T1000 (cell line): ENCODE measurements at regions not wholly inside any gene's neighbourhood (a gene's known extent, or its start where the extent isn't known, plus 50 kb on each side); places are given as distances from the start of the nearest gene placed in this dataset.
"Not testable (repeated sequence)": the region's sequence is repeated elsewhere in the genome, so short reads cannot be mapped to it uniquely, and the experiment has no call there.

Experiments used
- DNase-seq: peaks from one replicate; lab custom pipeline; 2025; ENCODE audit warnings: mixed read lengths; lab: John Stamatoyannopoulos, UW

DNA sequence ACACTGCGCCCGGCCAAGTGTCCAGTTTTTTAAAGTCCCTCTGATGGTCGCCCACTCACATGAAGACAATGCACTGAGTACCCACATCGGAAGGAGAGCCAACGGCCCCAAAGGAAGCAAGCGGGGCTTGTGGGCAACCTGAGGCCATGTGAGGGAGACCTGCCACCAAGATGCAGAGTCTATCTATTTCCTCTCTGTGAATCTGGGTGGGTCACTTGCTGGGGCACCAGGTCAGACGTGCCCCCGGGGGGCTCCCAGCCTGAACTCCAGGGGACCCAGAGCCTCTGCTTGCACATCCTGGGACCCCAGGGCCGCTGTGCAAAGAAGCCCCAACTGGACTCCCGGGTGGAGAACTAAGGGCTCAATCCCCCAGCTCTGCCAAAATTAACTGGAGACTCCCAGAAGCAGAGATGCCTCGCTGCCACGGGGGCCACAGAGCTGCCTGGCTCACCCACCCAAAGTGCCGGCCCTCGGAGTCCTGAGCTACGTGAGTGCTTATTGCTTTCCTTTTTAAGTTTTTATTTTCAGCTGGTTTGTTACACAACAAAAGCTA, 106.4 kb downstream of the BRD1 start:
- no peak for DNase-seq

DNA sequence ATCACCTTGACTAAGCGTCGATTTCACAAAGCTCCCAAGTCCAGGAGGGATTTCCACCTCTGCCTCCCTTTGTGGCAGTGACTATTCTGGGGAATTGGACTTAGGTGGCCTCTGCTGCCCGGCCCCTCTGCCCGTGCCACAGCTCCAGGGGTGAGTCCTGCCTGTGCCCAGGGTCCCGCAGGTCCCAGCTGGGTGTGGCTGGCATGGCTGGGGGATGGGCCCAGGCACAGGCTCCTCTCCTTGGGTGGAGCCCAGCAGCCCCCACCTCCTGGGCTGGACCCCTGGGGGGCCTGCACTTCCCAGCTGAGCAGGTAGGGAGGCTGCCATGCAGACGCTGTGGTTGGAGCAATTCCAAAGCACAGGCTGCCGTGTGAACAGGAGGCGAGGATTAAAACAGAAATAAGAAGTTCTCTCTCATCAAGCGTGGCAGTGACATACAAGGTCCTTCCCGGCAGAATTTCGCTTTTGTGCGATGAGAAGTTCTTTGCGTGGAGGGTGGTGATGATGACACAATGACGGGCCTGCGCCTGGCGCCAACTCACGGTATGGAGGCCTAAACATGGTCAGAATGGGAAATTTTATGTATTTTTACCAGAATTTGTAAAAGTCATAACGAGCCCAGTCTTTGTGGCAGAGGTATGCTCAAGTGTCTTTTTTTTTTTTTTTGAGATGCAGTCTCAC, 107.3 kb downstream of the BRD1 start:
- no peak for DNase-seq

DNA sequence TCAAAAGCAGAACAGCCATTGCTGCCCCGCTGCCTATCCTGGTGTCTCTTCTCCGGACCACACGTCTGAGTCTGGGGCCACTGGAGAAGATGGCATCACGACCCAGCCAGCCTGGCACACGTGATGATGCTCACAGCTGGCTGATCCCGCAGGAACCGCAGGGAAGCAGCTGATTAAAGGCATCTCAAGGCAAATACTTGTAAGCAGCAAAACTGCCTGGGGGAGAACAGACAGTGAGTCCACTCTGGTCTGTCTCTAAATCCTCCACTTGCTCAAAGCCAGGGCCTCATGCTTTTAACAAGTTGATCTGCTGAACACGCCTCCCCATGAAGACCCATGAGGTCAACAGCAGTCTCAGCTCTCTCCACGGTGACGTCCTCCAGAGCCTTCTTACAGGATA, 108.6 kb downstream of the BRD1 start:
- DNase-seq = no peak

DNA sequence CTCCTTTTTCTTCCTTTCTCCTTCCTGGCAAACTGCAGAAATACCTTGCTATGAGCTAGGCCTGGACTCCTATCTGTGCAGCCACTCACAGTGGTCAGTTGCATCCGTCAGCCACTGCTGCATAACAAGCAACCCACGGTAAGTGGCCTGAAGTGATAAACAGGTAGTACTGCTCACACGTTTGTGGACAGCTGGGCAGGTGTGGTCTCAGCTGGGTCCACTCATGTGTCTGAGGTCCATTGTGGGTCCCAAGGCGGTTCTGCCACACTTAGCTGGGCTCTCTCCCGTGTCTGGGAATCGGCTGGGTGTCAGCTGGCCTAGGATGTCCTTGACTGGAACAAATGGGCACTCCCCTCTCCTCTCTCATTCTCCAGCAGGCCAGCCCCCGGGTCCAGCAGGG, 109.3 kb downstream of the BRD1 start:
- DNase-seq = no peak

DNA sequence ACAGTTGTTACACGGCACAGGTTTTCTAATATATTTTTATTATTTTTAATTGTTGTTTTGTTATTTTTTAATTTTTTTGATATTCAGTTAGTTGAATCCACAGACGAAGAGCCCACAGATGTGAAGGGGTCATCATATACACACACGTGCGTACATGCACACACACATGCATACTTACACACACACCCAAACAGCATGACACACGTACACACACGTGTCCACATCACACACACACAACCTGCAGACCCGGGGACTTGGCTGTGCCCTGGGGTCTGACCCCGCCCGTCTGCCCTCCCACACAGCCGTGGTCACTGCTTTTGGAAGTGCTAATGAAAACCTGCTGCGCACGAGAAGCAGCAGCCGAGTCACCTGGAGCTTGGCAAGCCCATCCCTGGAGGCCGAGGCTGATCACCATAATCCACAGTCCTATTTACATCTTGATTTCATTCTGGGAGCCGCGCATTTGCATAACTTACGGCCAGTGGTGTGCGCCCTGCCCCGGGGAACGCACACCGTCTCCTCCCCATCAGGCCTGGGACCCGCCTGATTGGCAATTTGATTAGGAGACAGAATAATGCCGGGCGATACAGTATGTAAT, 110.3 kb downstream of the BRD1 start:
- no peak for DNase-seq

DNA sequence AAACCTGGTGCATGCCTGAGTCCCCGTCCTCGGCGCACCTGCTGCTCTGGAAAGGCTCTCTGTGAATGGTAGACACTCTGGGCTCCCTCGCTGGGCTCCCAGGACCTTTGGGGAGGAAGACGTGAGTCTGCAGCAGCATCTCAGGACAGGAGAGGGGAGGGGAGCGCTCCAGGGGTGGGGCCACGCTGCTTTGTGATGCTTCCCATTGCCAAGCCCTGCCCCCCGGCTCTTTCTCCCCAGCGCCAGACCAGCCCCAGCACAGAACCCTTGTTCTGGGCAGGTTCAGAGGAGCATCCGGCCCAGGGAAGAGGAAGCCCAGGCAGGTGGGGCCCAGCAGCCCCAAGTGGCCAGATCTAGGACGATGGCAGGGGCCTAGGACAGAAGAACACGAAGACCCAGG, 111.2 kb downstream of the BRD1 start:
- DNase-seq = no peak

DNA sequence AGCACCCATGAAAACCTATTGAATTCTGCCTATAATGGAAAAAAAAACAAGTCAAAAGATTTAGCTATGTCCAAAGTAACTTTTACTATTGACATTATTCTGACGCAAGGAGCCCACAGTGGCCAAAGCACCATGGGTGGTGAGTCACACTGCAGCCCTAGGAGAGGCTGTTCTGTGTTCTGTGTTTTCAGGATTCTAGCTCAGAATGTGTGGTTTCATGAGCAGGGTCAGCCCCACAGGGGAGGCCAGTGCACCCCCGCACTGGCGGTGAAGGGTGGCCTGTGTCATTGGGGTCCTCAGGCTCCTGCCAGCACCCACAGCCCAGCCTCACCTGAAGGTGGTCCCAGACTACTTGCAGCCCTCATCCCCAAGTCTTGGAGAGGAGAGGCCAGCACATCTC, 112.2 kb downstream of the BRD1 start:
- no peak for DNase-seq

DNA sequence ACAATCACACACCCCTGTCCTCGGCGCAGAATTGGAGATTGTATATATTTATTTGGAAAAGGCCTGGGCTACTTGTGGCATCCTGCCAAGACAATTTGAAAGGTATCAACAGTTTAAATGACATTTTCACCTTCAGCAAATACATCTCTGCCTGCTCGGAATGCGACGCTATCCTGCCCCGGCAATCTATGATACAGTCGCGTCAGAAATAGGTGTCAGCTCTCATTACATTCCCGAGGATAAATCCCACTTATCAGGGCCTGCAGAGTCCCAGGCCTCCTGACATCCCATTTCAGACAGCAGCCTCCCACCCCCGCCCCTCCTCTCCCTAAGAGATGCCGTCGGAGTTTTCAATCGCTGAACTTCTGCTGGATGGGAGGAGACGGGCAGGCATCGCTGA, 114.7 kb downstream of the BRD1 start:
- DNase-seq = no peak

DNA sequence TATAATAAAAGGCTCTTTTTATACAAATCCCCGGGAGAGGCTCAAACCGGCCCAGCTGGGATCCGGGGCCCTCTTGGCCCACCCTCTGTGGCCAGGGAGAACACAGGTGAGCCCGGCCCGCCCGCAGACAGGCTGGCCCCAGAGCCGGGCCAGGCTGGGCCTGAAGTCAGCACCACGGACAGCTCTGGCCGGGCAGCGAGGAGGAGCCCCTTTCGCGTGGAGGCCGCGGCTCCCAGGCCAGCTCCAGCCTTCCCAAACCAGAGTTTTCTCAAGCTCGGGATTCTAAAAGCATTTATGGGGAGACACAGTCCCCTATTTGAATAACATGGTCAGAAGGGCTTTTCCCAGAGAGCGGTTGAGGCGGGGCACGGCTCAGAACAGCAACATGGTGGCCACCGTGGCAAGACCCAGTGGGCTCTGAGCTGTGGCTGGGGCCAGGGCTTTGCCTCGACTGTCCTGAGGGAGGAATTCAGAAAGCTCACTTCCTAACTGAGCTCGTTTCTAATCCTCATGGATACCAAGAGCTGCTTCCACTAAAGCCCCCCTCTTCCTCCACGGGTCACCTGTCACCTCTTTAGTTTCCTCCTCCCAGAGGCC, 115.4 kb downstream of the BRD1 start:
- DNase-seq = no peak

DNA sequence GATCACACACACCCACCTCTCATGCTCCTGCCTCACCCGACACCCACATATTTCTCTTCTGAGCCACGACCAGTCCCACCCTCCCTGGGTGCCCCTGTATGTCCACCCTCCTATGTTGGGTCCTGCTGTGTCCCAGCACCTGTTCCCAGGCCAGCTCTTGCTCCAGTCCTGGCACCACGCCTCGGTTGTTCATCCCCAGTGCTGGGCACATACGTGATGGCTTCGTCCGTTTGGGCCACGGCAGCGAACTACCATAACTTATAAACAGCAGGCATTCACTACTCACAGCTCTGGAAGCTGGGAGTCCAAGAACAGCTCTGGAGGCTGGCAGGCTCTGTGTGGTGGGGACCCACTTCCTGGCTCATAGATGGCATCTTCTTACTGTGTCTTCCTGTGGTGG, 116.9 kb downstream of the BRD1 start:
- DNase-seq = no peak

DNA sequence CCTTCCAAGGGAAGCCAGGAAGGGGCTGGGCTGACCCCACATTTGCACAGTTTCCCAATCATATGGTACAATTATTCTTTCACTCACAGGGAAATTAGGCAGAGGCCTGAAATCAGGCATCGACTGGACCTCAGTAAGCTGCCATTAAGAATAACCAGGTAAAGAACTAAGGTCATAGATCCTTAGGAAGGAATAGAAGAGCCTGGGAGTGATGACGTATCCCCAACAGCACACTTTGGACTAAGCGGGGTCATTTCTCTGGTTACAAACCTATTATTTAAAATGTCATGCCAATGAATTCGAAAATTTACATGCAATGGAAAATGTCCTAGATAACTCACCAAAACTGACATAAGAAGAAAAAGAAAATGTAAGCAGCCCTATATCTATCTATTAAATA, 118.2 kb downstream of the BRD1 start:
- no peak for DNase-seq

DNA sequence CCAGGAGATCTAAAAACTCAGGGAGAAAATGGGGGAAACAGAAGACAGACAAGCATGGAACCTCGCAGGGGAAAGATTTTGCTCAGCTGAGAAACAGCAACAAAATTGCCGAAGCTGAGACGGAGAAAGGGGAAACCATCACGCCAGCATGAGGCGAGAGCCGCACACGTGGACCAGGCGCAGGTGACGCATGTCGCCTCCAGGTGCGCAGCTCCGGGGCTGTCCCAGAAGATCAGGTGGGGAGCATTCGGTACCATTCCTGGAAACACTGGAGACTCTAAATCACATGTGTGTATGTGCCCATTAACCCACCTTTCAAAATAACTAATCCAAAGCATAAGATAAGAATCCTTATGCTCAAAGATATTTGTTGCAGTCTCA, 121.7 kb downstream of the BRD1 start:
- DNase-seq = no peak

DNA sequence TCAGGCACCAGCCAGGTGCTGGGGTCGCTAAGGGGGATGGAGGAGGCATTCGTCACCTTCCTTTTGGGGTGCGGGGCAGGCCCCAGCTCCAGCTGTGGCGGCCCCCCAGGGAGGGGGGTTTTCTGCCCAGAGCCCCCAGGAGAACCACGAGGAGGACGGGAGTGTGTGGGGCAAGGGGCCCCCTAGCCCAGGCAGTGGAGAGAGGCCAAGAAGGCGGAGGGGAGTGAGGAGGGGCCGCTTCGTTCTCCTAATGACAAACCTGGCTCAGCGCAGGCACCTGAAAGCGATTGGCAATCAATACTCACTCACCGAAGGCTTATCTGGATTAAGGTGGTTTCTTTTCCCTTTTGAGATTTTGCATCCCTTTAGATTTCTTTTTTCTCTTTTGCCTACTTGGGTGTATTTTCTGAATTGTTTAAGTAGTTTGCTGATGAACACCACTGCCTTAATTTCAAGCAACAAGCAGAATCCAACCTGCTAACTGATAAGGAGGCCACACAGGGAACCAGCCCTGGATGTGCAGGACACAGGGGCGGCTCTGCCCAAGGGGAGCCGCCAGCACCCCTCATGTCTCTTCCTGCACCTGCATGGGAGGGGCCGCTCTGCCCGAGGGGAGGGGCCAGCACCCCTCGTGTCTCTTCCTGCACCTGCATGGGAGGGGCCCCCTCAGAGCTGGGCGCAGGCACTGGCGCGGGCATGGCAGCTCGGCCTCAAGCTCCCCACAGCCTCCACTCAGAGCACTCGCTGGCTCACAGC, 122.3 kb downstream of the BRD1 start:
- DNase-seq = no peak

DNA sequence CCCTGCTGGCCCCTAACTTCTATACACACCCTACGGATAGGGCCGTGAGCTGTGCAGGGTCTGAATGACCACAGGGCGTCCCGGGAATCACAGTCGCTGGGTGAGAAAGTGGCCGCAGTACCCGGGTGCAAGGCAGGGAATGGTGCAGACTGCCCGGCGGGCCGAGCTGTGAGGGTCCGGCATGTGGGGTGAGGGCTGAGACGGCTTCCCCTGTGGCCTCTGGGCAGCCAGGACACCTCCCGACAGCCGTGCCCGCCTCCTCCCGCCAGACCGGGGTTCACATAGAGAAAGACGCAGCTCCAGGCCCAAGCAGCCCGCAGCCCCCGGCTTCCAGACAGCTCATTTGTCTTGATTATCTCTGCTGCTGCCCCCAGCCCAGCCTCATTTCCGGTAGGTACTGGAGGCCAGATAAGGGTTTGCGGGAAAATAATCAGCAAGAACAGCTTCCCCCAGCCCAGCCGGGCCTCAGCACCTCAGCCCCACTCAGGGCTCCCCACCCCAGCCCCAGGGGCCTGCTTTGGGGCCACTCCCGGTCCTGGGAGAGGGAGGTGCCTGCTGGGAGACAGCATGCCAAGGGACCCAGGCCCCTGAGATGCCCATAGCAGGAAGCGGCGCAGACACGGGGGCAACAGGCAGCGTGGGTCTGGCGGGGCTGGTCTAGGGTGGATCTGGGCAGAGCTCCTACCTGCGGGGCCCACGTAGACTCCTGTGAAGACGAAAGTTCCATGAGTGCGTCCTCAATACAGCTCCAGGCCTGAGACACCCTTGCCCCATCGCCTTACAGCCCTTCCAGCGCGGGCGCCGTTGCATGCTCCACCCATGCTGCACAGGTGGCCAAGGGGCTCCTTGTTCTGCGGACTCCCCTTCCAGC, 123.1 kb downstream of the BRD1 start:
- DNase-seq = no peak

DNA sequence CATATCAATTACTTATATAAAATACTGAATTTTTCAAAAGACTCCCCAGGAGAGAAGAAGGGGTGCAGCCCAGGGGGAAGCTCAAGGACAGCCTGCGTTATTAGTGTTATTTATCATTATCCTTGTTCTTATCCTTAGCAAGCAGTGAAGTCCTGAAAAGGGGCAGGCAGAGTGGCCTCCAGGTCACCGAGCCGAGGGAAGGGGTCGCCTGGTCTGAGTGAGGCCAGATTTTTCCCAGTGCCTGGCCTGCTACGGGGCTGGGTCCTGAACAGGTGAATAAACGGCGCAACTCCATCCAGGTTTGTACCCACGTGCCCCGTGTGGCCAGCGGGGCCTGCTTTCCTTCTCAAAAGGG, 123.7 kb downstream of the BRD1 start:
- no peak for DNase-seq

DNA sequence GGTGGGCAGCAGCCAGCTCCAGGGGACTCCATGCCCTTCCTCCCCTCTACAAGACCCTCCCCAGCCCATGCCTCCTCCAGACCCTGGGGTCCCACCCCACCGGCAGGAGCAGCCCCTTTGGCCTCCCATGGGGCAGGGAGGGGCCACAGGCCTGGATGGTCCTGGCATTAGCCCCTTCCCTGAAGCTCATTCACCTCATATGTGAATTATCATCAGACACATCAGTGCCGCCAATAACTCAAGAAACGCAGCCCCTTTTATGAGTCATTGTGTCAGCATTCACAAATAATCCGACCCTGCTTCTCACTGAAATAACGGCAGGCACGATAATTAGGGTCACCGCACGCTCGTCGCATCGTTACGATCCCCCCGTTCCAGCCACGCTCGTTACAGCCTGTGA, 124.2 kb downstream of the BRD1 start:
- no peak for DNase-seq

DNA sequence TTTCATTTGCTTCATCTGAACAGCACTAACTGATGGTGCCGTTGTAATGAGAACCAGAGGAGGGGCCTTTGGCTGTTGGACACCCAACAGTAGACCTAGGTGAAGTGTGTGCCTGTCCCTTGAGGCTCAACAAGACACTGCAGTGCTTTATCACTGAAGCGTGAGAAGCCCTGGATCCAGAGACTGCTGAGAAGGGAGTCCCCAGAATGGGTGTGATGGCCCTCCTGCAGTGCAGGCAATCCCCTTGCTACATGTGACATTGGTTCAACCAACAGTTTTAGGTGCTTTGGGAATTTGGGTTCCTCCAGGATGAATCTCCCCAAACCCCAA, 125.6 kb downstream of the BRD1 start:
- no peak for DNase-seq

DNA sequence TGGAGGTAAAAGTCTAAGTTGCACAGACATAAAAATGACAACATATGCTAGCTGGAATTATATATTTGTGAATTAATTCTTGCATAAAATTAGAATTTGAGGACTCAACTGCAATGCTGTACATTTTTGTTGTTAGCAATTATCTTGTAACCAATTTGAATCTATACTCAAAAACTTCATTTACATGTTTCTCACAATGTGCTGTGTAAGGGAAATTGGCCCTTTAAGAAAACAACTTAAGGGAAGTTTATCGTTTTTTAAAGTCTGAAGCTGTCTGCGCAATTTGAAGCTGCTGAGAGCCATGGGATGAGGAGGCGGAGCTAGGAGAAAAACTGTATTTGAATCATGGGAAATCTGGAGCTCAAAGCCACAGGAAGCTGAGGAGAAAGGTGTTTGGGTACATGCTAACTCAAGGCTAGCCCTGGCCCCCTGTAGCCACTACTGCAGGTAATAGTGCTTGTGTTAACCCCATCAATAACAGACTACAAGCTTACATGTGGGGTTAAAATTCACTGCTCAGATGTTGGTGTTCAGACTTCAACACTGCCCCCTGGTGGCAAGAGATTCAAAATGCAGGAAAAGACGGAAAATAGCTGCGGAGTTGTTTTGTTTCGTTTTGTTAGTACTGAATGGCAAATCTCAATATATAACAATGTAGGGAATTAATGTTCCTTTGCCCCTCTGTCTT, 126.1 kb downstream of the BRD1 start:
- DNase-seq = no peak

DNA sequence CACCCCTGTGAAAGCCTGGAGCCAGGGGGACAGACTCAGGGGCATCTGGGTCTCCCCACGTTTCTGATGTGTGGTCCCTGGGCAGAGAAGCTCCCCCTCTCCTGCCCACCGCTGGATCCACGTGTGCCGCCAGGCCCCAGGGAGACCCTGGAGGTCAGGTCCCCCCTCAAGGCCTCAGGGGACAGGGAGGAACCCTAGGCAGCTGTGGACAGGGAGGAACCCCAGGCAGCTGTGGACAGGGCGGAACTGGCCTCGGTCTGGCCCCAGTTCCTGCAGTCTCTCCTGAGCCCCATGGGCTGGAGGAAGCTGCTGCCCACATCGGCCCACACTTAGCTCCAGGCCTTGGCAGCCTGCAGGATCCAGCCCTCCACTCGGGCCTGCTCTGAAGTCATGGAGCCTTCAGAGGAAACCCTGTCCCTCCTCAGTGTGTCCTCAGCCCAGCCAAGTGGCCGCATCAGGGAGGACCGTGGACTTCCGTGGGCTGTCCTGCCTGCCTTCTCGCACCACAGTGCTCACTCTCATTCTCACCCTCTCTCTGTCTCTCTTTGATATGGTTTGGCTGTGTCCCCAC, 127.7 kb downstream of the BRD1 start:
- no peak for DNase-seq

DNA sequence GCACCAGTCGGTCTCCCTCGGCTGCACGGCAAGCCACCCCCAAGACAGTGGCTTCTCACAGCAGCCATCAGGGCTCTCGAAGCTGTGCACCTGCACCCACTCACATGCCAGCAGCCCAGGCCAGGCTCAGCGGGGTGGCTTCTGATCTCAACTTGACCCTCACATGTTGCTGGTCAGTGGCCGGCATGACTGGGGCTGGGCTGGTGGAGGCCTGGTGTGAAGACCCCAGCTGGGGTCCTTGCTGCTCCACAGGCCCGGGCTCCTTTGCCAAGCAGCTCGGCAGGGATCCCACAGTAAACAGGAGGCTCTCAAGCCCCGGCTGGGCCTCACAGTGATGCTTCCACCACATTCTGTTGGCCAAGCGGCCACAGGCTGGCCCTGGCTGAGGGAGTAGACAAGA, 128.2 kb downstream of the BRD1 start:
- no peak for DNase-seq

DNA sequence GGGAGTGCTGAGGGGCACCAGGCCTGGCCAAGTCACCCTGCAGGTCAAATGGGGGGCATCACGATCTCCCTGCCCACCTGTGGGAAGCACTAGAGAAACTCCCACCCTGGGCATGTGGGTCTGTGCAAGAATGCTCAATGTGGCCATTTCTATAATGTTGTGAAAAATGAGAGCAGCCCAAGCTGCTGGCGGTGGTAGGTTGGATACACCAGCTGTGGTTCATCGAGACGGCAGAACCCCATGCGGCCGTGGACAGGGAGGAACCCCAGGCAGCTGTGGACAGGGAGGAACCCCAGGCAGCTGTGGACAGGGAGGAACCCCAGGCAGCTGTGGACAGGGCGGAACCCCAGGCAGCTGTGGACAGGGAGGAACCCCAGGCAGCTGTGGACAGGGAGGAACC, 129.1 kb downstream of the BRD1 start:
- DNase-seq = not testable (repeated sequence)
